Keratinocyte (primary cell): ENCODE measurements at regions not wholly inside any gene's neighbourhood (a gene's known extent, or its start where the extent isn't known, plus 50 kb on each side); places are given as distances from the start of the nearest gene placed in this dataset.

Source experiments
- EZH2 ChIP-seq: IDR thresholded peaks from one replicate; pipeline ENCODE4 v1.6.1; 2012; ENCODE audit warnings: inconsistent platforms, mild to moderate bottlenecking, low read length, moderate library complexity
- TF ChIP-seq, protein P1 (sequence below), 3 experiments: IDR thresholded peaks in 1 of 3; conservative IDR thresholded peaks in 1 of 3; optimal IDR thresholded peaks in 1 of 3; 2 replicates in 2 of 3; 3 replicates in 1 of 3; pipeline versions ENCODE3 to v1.5.1; 2011; ENCODE audit warnings: low read length in 3 of 3, mild to moderate bottlenecking in 3 of 3, moderate library complexity in 2 of 3, control low read depth in 1 of 3, inconsistent platforms in 1 of 3; ENCODE audit not compliant: insufficient read depth in 2 of 3; ENCODE audit errors: extremely low read depth in 1 of 3

GRCh38 chr2:48870942-48871341 lies 115.4 kb upstream of the LHCGR start:
- TF ChIP-seq, protein P1, sequence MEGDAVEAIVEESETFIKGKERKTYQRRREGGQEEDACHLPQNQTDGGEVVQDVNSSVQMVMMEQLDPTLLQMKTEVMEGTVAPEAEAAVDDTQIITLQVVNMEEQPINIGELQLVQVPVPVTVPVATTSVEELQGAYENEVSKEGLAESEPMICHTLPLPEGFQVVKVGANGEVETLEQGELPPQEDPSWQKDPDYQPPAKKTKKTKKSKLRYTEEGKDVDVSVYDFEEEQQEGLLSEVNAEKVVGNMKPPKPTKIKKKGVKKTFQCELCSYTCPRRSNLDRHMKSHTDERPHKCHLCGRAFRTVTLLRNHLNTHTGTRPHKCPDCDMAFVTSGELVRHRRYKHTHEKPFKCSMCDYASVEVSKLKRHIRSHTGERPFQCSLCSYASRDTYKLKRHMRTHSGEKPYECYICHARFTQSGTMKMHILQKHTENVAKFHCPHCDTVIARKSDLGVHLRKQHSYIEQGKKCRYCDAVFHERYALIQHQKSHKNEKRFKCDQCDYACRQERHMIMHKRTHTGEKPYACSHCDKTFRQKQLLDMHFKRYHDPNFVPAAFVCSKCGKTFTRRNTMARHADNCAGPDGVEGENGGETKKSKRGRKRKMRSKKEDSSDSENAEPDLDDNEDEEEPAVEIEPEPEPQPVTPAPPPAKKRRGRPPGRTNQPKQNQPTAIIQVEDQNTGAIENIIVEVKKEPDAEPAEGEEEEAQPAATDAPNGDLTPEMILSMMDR (optimal IDR thresholded peaks at IDR 0.05 in 1 of 3, IDR thresholded peaks at IDR 0.05 in 1 of 3, conservative IDR thresholded peaks at IDR 0.05 in 1 of 3; ENCODE audit: extremely low read depth in 1 of 3, insufficient read depth in 2 of 3, low read length in 3 of 3) = no peak
- no peak for TF ChIP-seq EZH2
